Muscle layer of colon (tissue), 2 donors: ENCODE measurements at regions not wholly inside any gene's neighbourhood (a gene's known extent, or its start where the extent isn't known, plus 50 kb on each side); places are given as distances from the start of the nearest gene placed in this dataset.

Source experiments
- H3K27ac ChIP-seq: one replicate; pipeline ENCODE4 v1.7.0; 2013; ENCODE audit warnings: low read depth, mild to moderate bottlenecking, low read length, moderate library complexity
- H3K27me3 ChIP-seq, 2 donors: one replicate each; pipeline ENCODE4 v1.7.0; 2013; ENCODE audit warnings: low read length in 2 of 2, mild to moderate bottlenecking in 2 of 2; ENCODE audit not compliant: insufficient read depth in 2 of 2, control insufficient read depth in 1 of 2
- H3K36me3 ChIP-seq: one replicate; pipeline ENCODE4 v1.7.0; 2013; ENCODE audit warnings: mild to moderate bottlenecking, low read length; ENCODE audit not compliant: insufficient read depth
- H3K4me1 ChIP-seq: one replicate; pipeline ENCODE4 v1.7.0; 2013; ENCODE audit warnings: mild to moderate bottlenecking, low read length; ENCODE audit not compliant: insufficient read depth
- H3K4me3 ChIP-seq, 2 donors: one replicate each; pipeline ENCODE4 v1.7.0; 2013; ENCODE audit warnings: low read length in 2 of 2, low read depth in 1 of 2, mild to moderate bottlenecking in 1 of 2, moderate library complexity in 1 of 2
- H3K9ac ChIP-seq: one replicate; pipeline ENCODE4 v1.7.0; 2013; ENCODE audit warnings: low read length
- H3K9me3 ChIP-seq: one replicate; pipeline ENCODE4 v1.7.0; 2013; ENCODE audit warnings: mild to moderate bottlenecking, low read length
- donor health status: abdominal sarcoma.
- donor health status: Adenocarcinoma of cecum.

GRCh38 chrX:46321676-46322075, 223.5 kb downstream of the ZNF674 start:
- Histone ChIP-seq H3K36me3 (no peaks in the 10 kb centered on the region), H3K4me3 (no peak overlapping the region), H3K9me3 (no peaks in the 10 kb centered on the region), H3K27me3 (peaks cover 3% of the 10 kb centered on the region in 2 donors), H3K9ac (no peak overlapping the region), H3K27ac (no peak overlapping the region), H3K4me1 (no peaks in the 10 kb centered on the region)

GRCh38 chrX:46319750-46320149, 225.5 kb downstream of the ZNF674 start:
- H3K9me3 ChIP-seq: no peaks in the 10 kb centered on the region
- no peak overlapping the region for H3K9ac ChIP-seq

GRCh38 chrX:46318551-46318950, 226.7 kb downstream of the ZNF674 start:
- peaks cover 3 to 8% of the 10 kb centered on the region in 2 donors for H3K27me3 ChIP-seq
- no peak overlapping the region for H3K27ac ChIP-seq
- H3K4me3 ChIP-seq: no peak overlapping the region
- no peaks in the 10 kb centered on the region for H3K4me1 ChIP-seq
- H3K36me3 ChIP-seq: no peaks in the 10 kb centered on the region
- no peaks in the 10 kb centered on the region for H3K9me3 ChIP-seq
- H3K9ac ChIP-seq: no peak overlapping the region

More at GRCh38 chrX:46319750-46320149, 225.5 kb downstream of the ZNF674 start:
- Histone ChIP-seq H3K27ac (no peak overlapping the region), H3K4me3 (no peak overlapping the region), H3K27me3 (peaks cover 3 to 8% of the 10 kb centered on the region in 2 donors), H3K36me3 (no peaks in the 10 kb centered on the region), H3K4me1 (no peaks in the 10 kb centered on the region)

GRCh38 chrX:46317163-46317562, 228.1 kb downstream of the ZNF674 start:
- H3K9me3 ChIP-seq: no peaks in the 10 kb centered on the region
- no peaks in the 10 kb centered on the region for H3K4me1 ChIP-seq
- H3K27me3 ChIP-seq: peaks cover 3 to 8% of the 10 kb centered on the region in 2 donors
- no peak overlapping the region for H3K4me3 ChIP-seq
- H3K27ac ChIP-seq: no peak overlapping the region
- H3K9ac ChIP-seq: no peak overlapping the region
- no peaks in the 10 kb centered on the region for H3K36me3 ChIP-seq

- H3K4me1 ChIP-seq: no peaks in the 10 kb centered on the region
- H3K9ac ChIP-seq: no peak overlapping the region
- peaks cover 0 to 4% of the 10 kb centered on the region in 2 donors for H3K27me3 ChIP-seq
- no peaks in the 10 kb centered on the region for H3K36me3 ChIP-seq
- H3K9me3 ChIP-seq: no peaks in the 10 kb centered on the region
- no peak overlapping the region for H3K4me3 ChIP-seq
- no peak overlapping the region for H3K27ac ChIP-seq
Observed at GRCh38 chrX:46311581-46312120, 233.6 kb downstream of the ZNF674 start.

GRCh38 chrX:46310815-46311497, 234.3 kb downstream of the ZNF674 start:
- H3K27ac ChIP-seq: no peak overlapping the region

GRCh38 chrX:46308110-46308509, 237.1 kb downstream of the ZNF674 start:
- Histone ChIP-seq H3K9ac (no peak overlapping the region), H3K9me3 (no peaks in the 10 kb centered on the region), H3K4me1 (no peaks in the 10 kb centered on the region), H3K4me3 (no peak overlapping the region), H3K27me3 (no peaks in the 10 kb centered on the region), H3K27ac (no peak overlapping the region), H3K36me3 (no peaks in the 10 kb centered on the region)

More at GRCh38 chrX:46310815-46311497, 234.3 kb downstream of the ZNF674 start:
- no peak overlapping the region for H3K4me3 ChIP-seq
- H3K36me3 ChIP-seq: no peaks in the 10 kb centered on the region
- H3K9ac ChIP-seq: no peak overlapping the region
- H3K27me3 ChIP-seq: no peaks in the 10 kb centered on the region
- H3K4me1 ChIP-seq: no peaks in the 10 kb centered on the region
- no peaks in the 10 kb centered on the region for H3K9me3 ChIP-seq

- Histone ChIP-seq H3K4me3 (no peak overlapping the region), H3K4me1 (no peaks in the 10 kb centered on the region), H3K27me3 (no peaks in the 10 kb centered on the region), H3K9ac (no peak overlapping the region), H3K27ac (no peak overlapping the region), H3K9me3 (no peaks in the 10 kb centered on the region), H3K36me3 (no peaks in the 10 kb centered on the region)
Observed at GRCh38 chrX:46306103-46306502, 239.1 kb downstream of the ZNF674 start.

GRCh38 chrX:46305431-46305830, 239.8 kb downstream of the ZNF674 start:
- Histone ChIP-seq H3K36me3 (no peaks in the 10 kb centered on the region), H3K4me1 (no peaks in the 10 kb centered on the region), H3K27ac (no peak overlapping the region), H3K4me3 (no peak overlapping the region), H3K27me3 (no peaks in the 10 kb centered on the region), H3K9ac (no peak overlapping the region), H3K9me3 (no peaks in the 10 kb centered on the region)

GRCh38 chrX:46301903-46302302, 243.3 kb downstream of the ZNF674 start:
- Histone ChIP-seq H3K36me3 (no peaks in the 10 kb centered on the region), H3K9me3 (no peaks in the 10 kb centered on the region), H3K4me1 (no peaks in the 10 kb centered on the region), H3K4me3 (no peak overlapping the region), H3K27ac (no peak overlapping the region), H3K27me3 (no peaks in the 10 kb centered on the region), H3K9ac (no peak overlapping the region)

GRCh38 chrX:46298821-46299220, 246.4 kb downstream of the ZNF674 start:
- H3K36me3 ChIP-seq: no peaks in the 10 kb centered on the region
- H3K4me1 ChIP-seq: no peaks in the 10 kb centered on the region
- H3K9ac ChIP-seq: no peak overlapping the region
- H3K9me3 ChIP-seq: no peaks in the 10 kb centered on the region
- H3K27ac ChIP-seq: no peak overlapping the region
- H3K27me3 ChIP-seq: no peaks in the 10 kb centered on the region
- no peak overlapping the region for H3K4me3 ChIP-seq

- Histone ChIP-seq H3K9ac (no peak overlapping the region), H3K4me1 (no peaks in the 10 kb centered on the region), H3K27me3 (no peaks in the 10 kb centered on the region), H3K4me3 (no peak overlapping the region), H3K36me3 (no peaks in the 10 kb centered on the region), H3K27ac (no peak overlapping the region), H3K9me3 (no peaks in the 10 kb centered on the region)
Observed at GRCh38 chrX:46295963-46296362, 249.3 kb downstream of the ZNF674 start.
